Colonic mucosa (tissue), 4 donors: ENCODE measurements at regions not wholly inside any gene's neighbourhood (a gene's known extent, or its start where the extent isn't known, plus 50 kb on each side); places are given as distances from the start of the nearest gene placed in this dataset.

Experiments used
- DNase-seq: peaks from one replicate; pipeline ENCODE4 v3.0.0-alpha.2; 2020
- H3K27ac ChIP-seq: fragments of 200-600 bp; one replicate; pipeline ENCODE4 v1.8.0; 2021
- H3K27me3 ChIP-seq: fragments of 200-600 bp; one replicate; pipeline ENCODE4 v1.8.0; 2021
- H3K36me3 ChIP-seq: fragments of 200-600 bp; one replicate; pipeline ENCODE4 v1.8.0; 2021
- H3K4me1 ChIP-seq: fragments of 200-600 bp; one replicate; pipeline ENCODE4 v1.8.0; 2021; ENCODE audit warnings: mild to moderate bottlenecking
- H3K4me3 ChIP-seq: fragments of 200-600 bp; one replicate; pipeline ENCODE4 v1.8.0; 2021
- H3K9ac ChIP-seq, 2 donors: one replicate each; pipeline ENCODE4 v1.7.0; 2013; ENCODE audit warnings: control low read depth in 2 of 2, low read depth in 2 of 2, low read length in 2 of 2
- H3K9me3 ChIP-seq: fragments of 200-600 bp; one replicate; pipeline ENCODE4 v1.8.0; 2021
- intact Hi-C: fragments of 100-400 bp; cut with DNase I; formaldehyde crosslinking; loops from one replicate; pipeline ENCODE4 v1.14.1; 2022
- TF ChIP-seq, protein P1 (sequence below): fragments of 200-600 bp; IDR thresholded peaks from one replicate; pipeline ENCODE4 v1.8.0; 2022; ENCODE audit warnings: antibody characterized with exemption, mild to moderate bottlenecking
- donor health status: healthy.
- donor health status: DM: no; HTN: no; CAD: no.
- donor health status: DM: no; HTN: no; CAD: no.

DNA sequence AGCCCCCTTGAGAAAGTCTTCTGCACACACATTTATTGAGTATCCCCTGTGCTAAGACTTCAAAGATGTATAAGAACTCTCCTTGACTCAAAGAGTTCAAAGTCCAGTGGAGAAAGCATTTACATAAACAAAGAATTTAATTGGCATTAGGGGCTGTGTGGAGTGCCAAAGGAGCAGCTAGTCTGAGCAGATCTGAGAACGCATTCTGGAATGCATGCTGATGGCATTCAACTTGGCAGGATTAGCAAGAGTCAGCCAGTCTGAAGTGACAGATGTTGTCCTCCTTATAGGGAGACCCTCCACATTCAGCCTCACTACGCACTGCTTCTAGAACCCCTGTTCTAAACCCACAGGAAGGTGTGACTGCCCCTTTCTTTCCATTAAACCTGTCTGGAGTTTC lies 191.5 kb downstream of the RAD51AP2 start:
- no peaks in the 10 kb centered on the region for H3K4me1 ChIP-seq
- H3K27ac ChIP-seq = no peak overlapping the region
- H3K9ac ChIP-seq = no peak overlapping the region
- TF ChIP-seq, protein P1, sequence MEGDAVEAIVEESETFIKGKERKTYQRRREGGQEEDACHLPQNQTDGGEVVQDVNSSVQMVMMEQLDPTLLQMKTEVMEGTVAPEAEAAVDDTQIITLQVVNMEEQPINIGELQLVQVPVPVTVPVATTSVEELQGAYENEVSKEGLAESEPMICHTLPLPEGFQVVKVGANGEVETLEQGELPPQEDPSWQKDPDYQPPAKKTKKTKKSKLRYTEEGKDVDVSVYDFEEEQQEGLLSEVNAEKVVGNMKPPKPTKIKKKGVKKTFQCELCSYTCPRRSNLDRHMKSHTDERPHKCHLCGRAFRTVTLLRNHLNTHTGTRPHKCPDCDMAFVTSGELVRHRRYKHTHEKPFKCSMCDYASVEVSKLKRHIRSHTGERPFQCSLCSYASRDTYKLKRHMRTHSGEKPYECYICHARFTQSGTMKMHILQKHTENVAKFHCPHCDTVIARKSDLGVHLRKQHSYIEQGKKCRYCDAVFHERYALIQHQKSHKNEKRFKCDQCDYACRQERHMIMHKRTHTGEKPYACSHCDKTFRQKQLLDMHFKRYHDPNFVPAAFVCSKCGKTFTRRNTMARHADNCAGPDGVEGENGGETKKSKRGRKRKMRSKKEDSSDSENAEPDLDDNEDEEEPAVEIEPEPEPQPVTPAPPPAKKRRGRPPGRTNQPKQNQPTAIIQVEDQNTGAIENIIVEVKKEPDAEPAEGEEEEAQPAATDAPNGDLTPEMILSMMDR = no peak
- H3K27me3 ChIP-seq = no peaks in the 10 kb centered on the region
- H3K36me3 ChIP-seq = no peaks in the 10 kb centered on the region
- H3K4me3 ChIP-seq = no peak overlapping the region
- H3K9me3 ChIP-seq = no peaks in the 10 kb centered on the region
- intact Hi-C loops = no loop called here
- DNase-seq = no peak

DNA sequence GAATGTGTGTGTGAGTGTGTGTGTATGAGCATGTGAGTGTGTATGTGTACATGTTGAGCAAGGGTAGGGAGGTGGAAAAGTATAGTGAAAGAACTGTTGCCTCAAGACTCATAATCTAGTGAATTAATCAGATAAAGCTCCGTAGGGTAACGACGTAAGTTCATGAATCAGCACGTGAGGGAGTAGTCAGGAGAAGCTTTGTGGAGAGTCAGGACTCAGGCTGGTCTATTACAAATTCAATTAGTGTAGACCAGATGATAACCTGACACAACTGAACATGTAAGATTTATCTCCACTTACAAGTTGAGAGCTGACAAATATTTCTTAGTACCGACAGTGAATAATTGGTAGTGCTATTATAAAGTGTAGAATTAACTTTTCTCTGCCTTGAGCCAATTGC lies 194.5 kb downstream of the RAD51AP2 start:
- TF ChIP-seq, protein P1 = no peak
- no peaks in the 10 kb centered on the region for H3K4me1 ChIP-seq
- H3K27ac ChIP-seq = no peak overlapping the region
- no peaks in the 10 kb centered on the region for H3K9me3 ChIP-seq
- no peak overlapping the region for H3K9ac ChIP-seq
- H3K4me3 ChIP-seq = no peak overlapping the region
- H3K27me3 ChIP-seq = no peaks in the 10 kb centered on the region
- H3K36me3 ChIP-seq = no peaks in the 10 kb centered on the region
- no peak for DNase-seq
- intact Hi-C loops = no loop called here

DNA sequence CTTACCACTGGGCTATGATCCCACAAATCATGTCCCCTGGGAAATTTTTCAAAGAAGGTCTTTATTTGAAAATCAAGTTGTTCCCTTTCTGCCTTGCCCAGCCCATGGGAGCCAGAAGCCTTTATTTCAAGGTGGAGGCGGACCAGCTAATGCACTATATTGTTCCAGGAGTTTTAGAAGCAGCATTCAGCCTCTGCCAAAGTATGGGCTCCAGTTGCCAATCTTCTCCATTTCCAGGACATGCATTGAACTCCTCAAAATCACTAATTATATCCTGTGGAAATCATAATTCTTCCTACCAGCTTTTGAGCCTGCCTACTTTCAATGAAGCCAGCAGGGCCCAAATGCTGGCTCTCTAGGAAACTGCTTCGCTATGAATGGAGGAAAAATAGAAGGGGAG lies 195.8 kb downstream of the RAD51AP2 start:
- TF ChIP-seq, protein P1 = no peak

DNA sequence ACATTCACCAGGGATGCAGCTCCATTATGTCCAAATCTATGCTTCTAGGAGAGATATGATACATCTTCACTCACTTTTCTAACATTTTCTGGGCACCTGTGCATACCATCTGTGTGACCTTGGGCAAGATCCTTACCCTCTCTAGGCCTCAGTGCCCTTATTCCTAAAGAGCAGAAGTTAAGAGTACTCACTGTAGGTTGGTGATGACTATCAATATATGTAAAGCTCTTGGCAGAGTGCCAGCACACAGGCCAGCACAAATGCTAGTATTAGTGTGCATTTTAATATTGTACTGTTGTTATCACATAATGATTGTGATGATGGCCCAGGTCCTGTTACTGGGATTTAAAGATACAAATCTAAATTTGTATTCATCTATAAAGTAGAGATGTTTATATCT lies 199.2 kb downstream of the RAD51AP2 start:
- no peaks in the 10 kb centered on the region for H3K36me3 ChIP-seq
- H3K9ac ChIP-seq = no peak overlapping the region
- H3K9me3 ChIP-seq = no peaks in the 10 kb centered on the region
- TF ChIP-seq, protein P1 = no peak
- DNase-seq = no peak
- intact Hi-C loops = no loop called here
- H3K27ac ChIP-seq = no peak overlapping the region
- no peaks in the 10 kb centered on the region for H3K27me3 ChIP-seq
- H3K4me1 ChIP-seq = no peaks in the 10 kb centered on the region
- no peak overlapping the region for H3K4me3 ChIP-seq

More for the DNA sequence above, 195.8 kb downstream of the RAD51AP2 start:
- H3K9me3 ChIP-seq = no peaks in the 10 kb centered on the region
- H3K4me1 ChIP-seq = no peaks in the 10 kb centered on the region
- H3K4me3 ChIP-seq = no peak overlapping the region
- no peaks in the 10 kb centered on the region for H3K27me3 ChIP-seq
- no peak overlapping the region for H3K9ac ChIP-seq
- intact Hi-C loops = no loop called here
- no peaks in the 10 kb centered on the region for H3K36me3 ChIP-seq
- no peak overlapping the region for H3K27ac ChIP-seq
- no peak for DNase-seq

DNA sequence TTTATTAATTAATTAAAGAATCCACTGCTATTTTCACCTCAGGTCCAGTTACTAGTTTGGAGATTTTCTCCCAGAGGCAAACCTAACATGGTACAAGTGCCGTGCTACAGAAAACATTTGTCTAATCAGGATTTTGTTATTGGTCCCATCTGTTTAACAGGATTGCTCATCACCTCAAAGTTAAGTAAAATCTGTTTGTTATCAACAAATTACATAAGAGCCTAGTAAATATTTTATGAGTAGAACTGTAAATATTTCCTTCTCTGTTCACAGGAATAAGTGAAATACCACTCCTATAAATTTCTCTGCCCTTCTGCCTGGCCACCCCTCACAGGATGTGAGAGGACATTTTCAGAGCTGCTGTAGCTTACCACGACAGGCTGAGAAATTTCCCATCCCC lies 200.2 kb downstream of the RAD51AP2 start:
- intact Hi-C loops = no loop called here
- Histone ChIP-seq H3K9ac (no peak overlapping the region), H3K36me3 (no peaks in the 10 kb centered on the region), H3K4me3 (no peak overlapping the region), H3K27ac (no peak overlapping the region), H3K4me1 (no peaks in the 10 kb centered on the region), H3K27me3 (no peaks in the 10 kb centered on the region), H3K9me3 (no peaks in the 10 kb centered on the region)
- no peak for DNase-seq
- TF ChIP-seq, protein P1 = no peak
